ENCODE measurements at regions not wholly inside any gene's neighbourhood (a gene's known extent, or its start where the extent isn't known, plus 50 kb on each side); places are given as distances from the start of the nearest gene placed in this dataset.
"Not testable (repeated sequence)": the region's sequence is repeated elsewhere in the genome, so short reads cannot be mapped to it uniquely, and the experiment has no call there.

DNA sequence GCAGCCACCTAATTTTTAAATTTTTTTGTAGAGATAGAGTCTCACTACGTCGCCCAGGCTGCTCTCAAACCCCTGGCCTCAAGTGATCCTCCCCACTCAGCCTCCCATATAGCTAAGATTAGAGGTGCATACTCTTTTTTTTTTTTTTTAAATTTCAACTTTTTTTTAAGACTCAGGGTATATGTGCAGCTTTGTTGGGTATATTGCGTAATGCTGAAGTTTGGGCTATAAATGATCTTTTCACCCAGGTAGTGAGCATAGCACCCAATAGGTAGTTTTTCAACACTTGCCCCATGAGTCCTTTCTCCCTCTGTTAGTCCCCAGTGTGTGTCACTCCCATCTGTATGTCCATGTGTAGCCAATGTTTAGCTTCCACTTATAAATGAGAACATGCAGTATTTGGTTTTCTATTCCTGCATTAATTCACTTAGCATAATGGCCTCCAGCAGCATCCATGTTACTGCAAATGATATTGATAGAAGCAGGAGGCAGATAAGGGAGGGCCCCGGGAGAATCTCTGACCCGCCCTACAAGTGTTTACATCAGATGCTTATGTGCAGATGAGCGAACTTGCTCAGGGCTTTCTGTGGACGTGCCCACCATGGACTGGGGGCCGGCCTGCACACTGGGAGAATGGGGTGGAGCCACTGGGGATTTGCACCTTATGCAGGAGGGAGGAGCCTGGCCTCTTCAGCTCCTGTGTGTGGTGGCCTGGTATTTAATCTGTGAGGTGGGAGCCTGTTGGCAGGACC, 110.3 kb upstream of the ZKSCAN2 start:
- Histone ChIP-seq H3K27ac (no peak overlapping the region), H3K9me3 (replicated peaks) (no peaks in the 10 kb centered on the region), H3K4me3 (no peak overlapping the region), H3K4me1 (no peaks in the 10 kb centered on the region), H3K27me3 (no peaks in the 10 kb centered on the region), H3K36me3 (no peaks in the 10 kb centered on the region)
- no peak for DNase-seq

DNA sequence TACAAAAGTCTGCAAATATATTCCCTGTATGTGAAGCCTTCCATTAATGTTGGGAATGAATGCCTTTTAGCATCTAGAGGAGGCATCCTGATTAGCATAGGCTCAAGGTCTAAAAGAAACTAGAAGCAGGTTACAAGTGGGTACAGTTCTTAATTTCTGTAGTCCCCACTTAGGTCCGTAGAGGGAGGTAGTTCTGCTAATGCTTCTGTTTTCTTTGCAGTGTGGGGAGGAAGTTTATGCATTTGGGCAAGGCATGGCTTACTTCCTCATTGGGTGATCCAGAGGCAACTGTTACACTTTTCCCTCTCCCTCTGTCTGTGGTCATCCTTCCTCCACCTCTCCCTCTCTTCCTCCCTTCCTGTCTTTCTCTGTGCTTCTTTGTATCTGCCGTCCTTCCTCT, 108.4 kb upstream of the ZKSCAN2 start:
- Histone ChIP-seq H3K27ac (no peak overlapping the region), H3K9me3 (replicated peaks) (no peaks in the 10 kb centered on the region), H3K36me3 (no peaks in the 10 kb centered on the region), H3K4me3 (no peak overlapping the region), H3K4me1 (no peaks in the 10 kb centered on the region), H3K27me3 (no peaks in the 10 kb centered on the region)
- no peak for DNase-seq

- H3K4me1 ChIP-seq; DNase-seq; H3K36me3 ChIP-seq; H3K27ac ChIP-seq; H3K4me3 ChIP-seq; H3K9me3 ChIP-seq (replicated peaks); H3K27me3 ChIP-seq: not testable (repeated sequence)
Observed at GRCh38 chr16:25359516-25359915, 101.9 kb upstream of the ZKSCAN2 start.

- H3K4me1 ChIP-seq: no peaks in the 10 kb centered on the region
- H3K27me3 ChIP-seq: no peaks in the 10 kb centered on the region
- H3K27ac ChIP-seq: no peak overlapping the region
- no peak for DNase-seq
- no peak overlapping the region for H3K4me3 ChIP-seq
- no peaks in the 10 kb centered on the region for H3K9me3 ChIP-seq (replicated peaks)
- H3K36me3 ChIP-seq: no peaks in the 10 kb centered on the region
Observed at GRCh38 chr16:25344006-25344405, 86.4 kb upstream of the ZKSCAN2 start.

- Histone ChIP-seq H3K27me3 (no peaks in the 10 kb centered on the region), H3K4me1 (no peaks in the 10 kb centered on the region), H3K27ac (no peak overlapping the region), H3K36me3 (no peaks in the 10 kb centered on the region), H3K4me3 (no peak overlapping the region), H3K9me3 (replicated peaks) (no peaks in the 10 kb centered on the region)
- DNase-seq: no peak
Observed at GRCh38 chr16:25340973-25341372, 83.3 kb upstream of the ZKSCAN2 start.

DNA sequence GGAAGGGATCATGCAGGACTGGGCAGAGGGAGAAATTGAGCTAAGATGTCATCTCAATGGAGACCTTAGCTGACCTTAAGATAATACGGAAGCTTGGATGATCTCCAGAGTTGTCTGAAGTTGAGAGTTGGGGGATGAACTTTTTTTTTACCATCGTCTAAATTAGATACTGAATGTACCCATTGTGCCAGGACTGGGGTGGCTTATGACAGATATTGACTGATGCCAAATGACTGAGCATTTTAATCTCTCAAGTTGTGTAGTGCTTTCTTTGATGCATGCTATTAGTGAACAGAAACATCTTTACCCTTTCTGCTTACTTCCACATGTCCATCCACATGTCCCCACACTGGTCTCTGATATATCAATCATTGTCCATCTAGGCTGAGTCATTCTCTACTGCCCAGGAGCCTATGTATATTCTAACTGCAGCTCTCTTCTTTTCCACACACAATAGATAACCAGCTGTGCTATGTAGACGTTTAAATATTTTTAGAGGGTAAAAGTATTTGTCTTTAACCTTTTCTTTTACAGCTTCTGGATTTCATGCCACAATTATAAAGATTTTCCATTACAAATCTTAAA, 60.2 kb upstream of the ZKSCAN2 start:
- Histone ChIP-seq H3K27ac (no peak overlapping the region), H3K4me1 (no peaks in the 10 kb centered on the region), H3K36me3 (no peaks in the 10 kb centered on the region), H3K27me3 (no peaks in the 10 kb centered on the region), H3K9me3 (replicated peaks) (no peaks in the 10 kb centered on the region), H3K4me3 (no peak overlapping the region)
- DNase-seq: no peak

- Histone ChIP-seq H3K4me3 (no peak overlapping the region), H3K27me3 (no peaks in the 10 kb centered on the region), H3K27ac (no peak overlapping the region), H3K4me1 (no peaks in the 10 kb centered on the region), H3K36me3 (no peaks in the 10 kb centered on the region), H3K9me3 (replicated peaks) (no peaks in the 10 kb centered on the region)
- DNase-seq: no peak
Observed at GRCh38 chr16:25311950-25312349, 54.3 kb upstream of the ZKSCAN2 start.

DNA sequence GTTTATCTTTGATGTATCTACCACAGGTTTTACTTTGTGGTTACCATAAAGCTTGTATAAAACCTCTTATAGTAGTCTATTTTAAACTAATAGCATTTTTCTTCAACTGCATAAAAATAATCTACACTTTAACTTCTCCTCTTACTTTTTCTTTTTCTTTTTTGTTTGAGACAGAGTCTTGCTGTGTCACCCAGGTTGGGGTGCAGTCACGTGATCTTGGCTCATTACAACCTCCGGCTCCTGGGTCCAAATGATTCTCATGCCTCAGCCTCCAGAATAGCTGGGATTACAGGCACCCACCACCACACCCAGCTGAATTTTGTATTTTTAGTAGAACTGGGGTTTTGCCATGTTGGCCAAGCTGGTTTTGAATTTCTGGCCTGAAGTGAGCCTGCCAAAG, 53.4 kb upstream of the ZKSCAN2 start:
- no peaks in the 10 kb centered on the region for H3K4me1 ChIP-seq
- no peaks in the 10 kb centered on the region for H3K27me3 ChIP-seq
- H3K9me3 ChIP-seq (replicated peaks): no peaks in the 10 kb centered on the region
- H3K27ac ChIP-seq: no peak overlapping the region
- no peak overlapping the region for H3K4me3 ChIP-seq
- no peak for DNase-seq
- no peaks in the 10 kb centered on the region for H3K36me3 ChIP-seq
